IPS DF 4.7 (cell line): ENCODE measurements at regions not wholly inside any gene's neighbourhood (a gene's known extent, or its start where the extent isn't known, plus 50 kb on each side); places are given as distances from the start of the nearest gene placed in this dataset.
A peak's percentile ranks its signal among the peaks of the same experiment; 100 is the strongest.

Experiments used
- DNase-seq: peaks from one replicate; pipeline ENCODE4 v3.0.0-alpha.2; 2013; ENCODE audit warnings: low spot score; ENCODE audit errors: extremely low read depth

DNA sequence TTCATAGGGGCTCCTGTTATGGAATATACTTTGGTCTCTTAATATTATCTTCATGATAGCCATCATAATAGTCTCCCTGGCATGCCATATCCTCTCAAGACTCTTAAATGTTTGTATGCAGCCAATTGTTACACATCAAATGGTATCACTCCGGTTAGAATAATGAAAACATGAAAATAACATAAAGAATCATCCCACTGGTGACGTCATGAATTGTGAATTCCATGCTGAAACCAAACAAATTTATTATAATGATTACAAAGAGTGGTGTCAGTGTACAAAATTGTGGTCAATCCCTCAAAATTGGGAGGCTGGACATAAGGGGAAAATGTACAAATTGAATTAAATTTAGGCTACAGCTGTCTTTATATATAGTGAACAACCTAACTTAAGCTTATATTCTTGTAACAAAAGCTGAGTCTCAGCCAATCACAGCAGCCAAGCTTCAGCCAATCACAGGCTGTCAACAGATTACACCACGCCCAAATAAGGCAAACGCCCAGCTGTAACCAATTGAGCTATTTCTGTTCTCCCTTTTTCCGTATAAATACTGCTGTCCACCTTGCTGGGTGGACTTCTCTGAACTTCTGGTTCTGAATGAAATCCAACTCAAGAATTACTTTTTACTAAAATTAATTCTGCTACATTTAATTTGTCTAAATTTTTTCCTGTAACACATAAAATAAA, 156.1 kb downstream of the CHD9NB start:
- DNase-seq, result no peak

DNA sequence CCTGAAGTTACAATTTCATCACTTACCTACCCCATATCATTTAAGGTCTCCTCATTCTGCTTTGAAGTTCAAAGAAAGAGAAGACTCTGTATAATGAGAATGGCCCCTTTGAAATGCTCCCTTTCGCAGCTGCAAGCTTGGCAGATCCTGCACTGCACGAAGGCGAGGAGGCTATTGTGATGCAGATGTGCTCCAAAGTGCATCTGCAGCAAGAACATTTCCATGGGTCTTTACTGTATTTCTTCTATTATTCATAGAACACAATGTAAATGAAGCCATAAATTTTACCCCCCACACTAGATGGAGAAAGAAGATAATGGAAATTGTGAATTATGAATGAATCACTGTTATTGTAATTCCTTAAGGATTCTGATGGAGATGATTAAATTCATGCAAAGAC, 178.7 kb downstream of the CHD9NB start:
- peak; percentile 19 for DNase-seq

DNA sequence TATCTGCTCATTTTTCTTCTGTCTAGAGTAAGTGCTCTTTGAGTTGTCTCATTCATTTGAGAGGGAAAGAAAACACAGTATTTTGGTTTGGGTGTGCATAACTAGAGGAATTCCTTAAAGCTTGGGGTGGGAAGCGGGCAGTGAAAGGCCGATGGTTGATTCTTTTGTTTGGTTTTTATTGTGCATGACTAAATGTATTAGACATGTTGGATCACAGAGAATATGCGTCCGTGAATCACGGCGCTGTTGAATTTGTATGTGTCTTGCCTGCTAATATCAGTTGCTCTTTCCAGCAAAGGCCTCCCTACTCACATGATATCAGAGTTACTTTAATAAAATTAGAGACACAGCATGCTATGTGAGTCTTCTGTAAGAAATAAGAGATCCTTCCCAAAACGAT, 180.0 kb downstream of the CHD9NB start:
- no peak for DNase-seq

DNA sequence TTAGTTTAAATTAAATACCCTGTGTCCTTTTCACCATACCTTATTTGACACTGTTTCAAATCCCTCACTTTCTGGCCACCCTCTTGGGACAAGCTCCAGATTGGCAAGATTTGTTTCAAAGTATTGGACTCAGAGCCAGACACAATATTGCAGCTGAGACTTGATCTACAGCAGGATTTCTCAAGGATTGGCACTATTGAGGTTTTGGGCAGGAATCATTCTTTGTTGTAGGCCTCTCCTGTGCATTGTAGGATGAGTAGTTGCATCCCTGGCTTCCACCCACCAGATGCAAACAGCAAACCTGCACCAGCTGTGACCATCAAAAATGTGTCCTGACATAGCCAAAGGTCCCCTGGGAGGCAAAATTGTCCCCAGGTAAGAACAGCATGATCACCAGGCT, 181.2 kb downstream of the CHD9NB start:
- DNase-seq, result no peak

DNA sequence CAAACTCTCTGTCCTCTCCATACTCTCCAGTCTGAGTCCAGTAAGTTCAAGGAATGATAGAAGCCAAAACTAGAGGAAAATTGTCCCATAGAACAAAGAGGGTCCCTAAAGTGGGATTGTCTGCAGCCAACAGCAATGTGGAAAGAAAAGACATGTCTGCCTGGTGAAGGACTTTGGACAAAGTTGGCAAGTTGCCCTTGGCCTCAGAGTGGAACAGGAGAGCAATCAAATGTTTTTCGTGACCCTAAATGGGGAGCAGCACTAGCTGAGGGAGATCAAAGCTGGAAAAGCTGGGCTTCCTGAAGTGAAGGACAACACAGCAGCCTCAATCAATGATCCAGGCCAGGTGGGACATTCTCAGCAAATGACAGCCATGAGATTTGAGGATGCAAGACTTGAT, 183.5 kb downstream of the CHD9NB start:
- DNase-seq, result no peak

DNA sequence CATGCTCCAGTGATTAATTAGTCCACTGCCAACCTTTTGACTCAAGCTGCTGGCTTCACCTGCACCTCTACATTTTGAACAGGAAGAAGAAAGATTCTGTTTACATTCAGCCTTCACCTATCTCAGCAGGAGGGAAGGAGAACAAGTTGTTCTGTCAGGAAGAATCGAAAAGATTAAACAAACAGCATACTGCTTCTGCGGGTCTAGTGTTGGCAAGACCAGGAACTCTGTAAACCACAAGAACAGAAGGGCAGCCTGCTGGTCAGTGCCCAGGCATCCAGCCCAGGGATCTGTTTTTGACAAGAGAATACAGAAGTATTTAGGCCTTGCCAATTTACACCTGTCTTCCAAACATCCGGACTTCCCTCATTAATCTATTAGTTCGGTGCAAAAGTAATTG, 189.7 kb downstream of the CHD9NB start:
- no peak for DNase-seq

DNA sequence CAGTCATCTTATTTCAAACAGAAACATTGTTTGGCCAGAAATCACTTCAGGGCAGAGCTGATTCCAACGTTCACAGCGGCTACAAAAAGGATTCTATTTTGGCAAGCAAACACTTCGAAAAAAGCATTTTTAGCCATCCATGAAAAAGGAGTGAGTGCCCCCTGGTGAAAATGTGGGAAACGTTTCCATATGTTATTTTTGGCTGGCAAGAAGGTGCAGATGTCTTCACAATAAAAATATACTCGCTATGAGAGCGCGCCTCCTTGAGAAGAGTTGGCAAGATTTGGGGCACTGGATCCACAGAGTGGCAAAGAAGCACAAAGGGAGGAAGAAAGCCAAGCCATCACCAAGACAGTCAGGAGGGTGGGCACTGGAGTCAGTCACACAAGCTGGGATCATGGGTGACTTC, 191.1 kb downstream of the CHD9NB start:
- DNase-seq, result peak; percentile 28

DNA sequence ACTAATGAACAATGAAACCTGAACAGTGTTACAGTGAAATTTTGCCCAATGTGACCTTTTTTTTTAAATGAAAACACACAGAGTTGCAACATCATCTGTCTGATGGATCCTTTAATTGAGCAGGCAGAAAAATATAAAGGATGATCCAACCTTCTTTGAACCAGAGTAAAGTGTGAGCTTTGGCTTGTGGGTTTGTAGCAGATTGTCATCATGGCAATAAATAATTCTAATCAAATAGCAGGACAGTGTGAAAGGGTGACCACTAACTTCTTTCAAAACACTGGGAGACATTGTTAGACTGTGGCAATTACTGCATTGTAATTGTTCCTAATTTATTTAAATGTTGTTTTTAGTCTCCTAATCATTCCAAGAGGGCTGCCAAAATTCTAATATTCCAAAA, 197.2 kb downstream of the CHD9NB start:
- no peak for DNase-seq

DNA sequence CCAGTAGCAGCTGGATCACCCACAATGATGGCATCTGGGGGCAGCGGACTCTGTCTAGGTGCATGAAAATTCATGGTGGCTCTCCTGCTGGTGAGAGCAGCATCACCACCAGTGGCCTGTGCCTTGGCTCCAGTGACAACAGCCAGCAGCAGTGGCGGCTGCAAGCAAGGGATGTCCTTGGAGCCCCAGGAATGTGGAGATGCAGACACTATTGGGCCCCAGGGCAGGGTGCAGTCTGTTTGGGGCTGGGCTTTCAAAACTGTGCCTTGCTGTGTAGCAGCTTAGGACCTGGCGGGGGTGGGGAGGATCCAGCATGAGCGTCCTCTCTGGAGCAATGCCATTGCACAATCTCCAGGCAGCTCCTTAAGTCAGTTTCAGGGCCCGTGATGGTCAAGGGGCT, 199.7 kb downstream of the CHD9NB start:
- no peak for DNase-seq

DNA sequence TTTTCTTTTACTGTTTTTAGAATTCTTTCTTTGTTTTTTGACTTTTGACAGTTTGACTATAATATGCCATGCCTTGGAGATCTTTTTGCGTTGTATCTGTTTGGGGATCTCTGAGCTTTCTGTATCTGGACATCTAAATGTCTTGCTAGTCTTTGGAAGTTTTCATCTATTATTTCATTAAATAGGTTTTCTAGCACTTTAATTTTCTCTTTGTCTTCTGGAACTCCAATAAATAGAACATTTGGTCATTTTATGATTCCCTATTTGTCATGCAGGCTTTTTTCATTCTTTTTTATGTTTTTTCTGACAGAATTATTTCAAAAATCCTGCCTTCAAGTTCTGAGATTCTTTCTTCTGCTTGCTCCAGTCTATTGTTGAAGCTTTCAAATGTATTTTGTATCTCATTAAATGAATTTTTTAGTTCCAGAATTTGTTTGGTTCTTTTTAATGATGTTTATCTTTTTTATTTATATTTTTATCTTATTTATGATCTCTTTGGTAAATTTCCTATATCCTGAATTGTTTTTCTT, 201.4 kb downstream of the CHD9NB start:
- DNase-seq, result no peak

DNA sequence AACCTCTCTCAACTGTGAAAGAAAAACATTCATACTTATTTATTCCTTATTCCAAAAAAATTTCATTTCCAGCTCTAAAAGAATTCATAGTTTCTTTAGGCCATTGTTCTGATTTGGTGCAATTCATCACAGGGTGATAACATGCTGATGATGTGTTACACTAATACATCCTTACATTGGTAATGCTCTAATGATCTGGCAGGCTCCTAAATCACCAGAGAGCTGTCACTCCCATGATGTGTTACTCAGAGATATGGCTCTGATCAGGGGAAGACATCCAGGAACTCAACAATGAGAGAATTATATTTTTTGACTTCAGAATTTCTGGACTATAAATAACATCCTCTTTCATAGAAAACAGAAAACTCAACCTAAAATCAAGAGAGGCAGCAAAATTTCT, 209.3 kb downstream of the CHD9NB start:
- DNase-seq, result no peak

DNA sequence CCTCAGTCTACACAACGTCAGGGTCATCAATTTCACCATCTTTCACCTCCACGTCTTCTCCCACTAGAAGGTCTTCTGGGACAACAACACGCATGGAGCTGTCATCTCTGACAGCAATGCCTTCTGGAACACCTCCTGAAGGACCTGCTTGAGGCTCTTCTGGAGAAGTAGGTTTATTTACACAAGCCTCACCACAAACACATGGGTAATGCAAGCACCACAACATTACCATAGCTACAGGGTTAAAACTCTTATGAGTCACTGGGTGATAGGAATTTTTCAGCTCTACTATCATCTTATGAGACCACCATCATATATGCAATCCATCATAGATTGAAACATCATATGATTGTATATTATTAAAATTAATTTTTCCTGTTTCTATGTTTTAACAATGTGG, 215.4 kb downstream of the CHD9NB start:
- no peak for DNase-seq

DNA sequence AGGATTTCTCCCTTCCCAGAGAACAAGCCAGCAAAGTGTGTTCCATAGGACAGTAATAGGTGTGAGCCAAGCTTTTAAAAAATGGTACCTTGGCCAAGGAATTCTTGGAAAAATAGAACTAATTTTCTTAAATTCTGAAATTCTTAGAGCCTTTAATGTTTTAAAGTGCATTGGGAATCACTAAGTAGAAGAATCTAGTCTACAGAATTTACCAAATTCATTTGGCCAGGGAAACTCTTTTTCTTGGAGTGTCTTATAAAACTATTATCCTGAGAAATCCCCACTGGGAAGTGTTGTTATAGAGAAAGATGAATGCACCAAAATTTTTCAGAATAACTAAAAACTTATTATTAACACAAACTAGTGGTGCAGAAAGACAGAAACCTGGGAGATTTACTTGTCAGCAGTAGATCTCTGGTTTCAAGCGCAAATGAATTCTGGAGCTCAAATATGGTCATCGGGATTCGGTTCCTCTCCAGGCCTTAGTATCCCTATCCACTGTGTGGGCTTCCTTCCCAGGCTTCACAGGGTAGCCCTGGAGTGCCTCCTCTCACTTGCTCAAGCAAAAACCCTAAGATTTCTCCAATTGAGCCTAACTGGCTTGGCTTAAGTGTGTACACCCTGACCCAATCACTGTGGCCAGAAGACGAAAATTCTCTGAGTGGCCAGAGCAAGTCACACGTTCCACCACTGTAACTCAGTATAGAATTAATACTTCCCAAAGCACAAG, 217.8 kb downstream of the CHD9NB start:
- DNase-seq, result no peak

DNA sequence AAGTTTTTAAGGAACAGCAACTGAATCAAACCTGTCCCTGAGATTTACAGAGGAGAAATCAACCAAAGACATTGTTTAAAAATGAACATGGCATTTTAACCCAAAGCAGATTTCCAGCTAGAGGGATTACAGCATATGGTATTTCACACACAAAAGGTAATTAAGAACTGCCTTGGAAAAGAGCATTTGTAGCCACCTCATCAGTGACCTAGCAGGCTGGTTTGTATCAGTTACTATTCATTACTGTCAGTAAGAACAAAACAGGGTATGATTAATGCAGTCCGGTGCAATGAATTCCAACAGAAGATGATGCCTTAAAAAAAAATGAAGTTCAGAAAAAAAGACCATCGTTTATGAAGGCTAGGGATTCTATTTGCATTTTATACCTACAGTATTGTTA, 219.9 kb downstream of the CHD9NB start:
- no peak for DNase-seq

DNA sequence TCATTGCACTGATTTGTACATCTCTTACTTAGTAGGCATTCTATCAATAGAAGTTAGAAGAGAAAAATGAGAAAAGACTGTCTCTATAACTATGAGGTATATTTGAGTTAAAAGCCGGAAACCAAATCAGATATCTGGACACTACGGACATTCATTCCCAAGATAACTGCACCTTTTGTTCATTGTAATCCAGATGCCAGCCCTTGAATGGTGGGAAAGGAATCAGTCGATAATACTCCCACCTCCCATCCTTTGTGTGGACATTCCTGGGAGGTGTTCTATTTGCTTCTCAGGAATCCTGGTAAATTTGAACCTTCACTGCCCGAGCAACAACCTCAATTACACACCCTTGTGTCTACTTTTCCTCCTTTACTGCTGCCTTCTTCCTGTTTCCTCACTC, 225.2 kb downstream of the CHD9NB start:
- DNase-seq, result no peak

DNA sequence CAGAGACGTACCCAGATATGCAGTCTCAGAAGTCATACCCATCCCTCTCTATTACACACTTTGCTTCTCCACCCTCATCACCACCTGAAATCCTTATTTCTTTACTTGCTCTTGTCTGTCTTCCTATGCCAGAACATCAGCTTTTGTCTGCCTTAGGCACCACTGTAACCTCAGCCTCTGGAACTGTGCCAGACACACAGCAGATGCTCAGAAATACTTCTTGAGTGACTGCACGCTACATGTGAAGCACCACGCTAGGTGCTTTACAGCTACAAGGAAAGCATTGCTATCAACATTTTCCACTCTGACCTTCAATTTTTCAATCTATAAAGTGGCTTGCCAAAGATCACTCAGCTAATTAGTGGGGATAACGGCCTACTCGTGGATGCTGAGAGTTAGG, 226.8 kb downstream of the CHD9NB start:
- no peak for DNase-seq

DNA sequence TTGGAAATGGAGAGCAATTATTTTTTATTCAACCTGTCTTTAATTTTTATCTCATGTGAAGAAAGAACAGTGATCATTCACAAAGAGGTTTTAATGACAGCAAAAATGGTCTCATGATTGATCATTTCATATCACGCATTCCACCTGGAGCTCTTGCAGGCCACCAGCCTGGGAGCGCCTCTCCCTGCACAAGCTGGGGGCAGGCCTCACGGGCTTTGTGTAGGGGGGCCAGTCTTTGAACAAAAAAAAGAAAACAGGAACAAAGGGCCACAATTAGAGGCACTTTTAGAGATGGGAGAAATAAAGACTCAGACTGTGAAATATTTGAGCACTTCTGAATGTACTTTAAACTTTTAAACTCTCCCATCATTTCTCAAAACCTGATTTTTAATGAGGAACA, 232.9 kb downstream of the CHD9NB start:
- no peak for DNase-seq

DNA sequence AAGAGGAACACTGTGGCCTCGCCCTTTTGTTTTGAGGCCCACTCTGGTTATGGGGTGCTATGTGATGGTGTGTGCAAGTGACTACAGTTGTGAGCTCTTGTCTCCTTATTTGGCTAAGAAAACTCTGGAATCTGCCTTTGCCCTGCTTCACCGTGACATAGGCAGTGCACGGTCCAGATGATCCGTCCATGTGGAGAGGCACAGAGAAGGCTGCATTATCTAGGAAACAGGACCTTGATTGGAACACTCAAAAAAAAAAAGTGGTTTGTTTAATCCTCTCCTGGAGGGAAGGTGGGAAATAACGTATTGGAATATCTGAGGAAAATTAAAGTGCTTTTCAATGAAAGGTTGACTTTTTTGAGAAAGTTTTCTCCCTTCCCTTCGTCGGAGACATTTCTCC, 233.3 kb downstream of the CHD9NB start:
- no peak for DNase-seq

DNA sequence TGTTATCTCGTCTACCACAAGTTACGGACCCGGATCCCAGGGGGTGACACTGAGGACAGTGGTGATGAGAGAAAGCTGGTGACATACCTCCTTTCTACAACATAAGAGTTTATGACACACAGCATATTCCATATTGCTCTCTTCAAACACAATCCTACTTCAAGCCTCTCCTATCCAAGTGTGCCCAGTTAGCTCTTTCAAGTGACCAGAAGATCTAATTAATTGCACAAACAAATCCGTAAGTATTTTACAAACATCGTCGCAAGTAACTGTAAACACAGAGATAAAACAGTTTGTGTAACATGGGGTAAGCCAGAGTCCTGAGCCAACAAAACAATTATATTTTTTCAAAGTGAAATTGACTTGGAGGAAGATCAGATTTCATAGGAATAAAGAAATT, 235.0 kb downstream of the CHD9NB start:
- no peak for DNase-seq

DNA sequence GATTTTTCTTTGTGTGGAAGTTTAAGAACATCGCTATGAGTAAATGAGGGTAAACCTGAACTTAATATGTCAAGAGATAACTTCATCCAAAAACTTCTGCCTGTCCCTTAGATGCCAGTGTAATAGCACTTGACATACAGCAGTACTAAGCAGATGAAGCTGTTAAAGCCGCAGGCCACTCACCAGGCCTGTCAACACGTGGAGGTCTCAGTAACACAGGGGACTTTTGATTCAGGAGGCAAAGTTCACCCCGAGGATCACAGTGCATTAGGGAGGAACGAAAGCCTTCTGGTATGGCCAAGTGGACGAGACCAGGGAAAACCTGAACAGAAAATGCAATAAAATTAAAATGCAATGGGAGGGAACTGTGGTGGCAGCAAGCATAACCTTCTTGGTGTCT, 235.7 kb downstream of the CHD9NB start:
- DNase-seq, result no peak

DNA sequence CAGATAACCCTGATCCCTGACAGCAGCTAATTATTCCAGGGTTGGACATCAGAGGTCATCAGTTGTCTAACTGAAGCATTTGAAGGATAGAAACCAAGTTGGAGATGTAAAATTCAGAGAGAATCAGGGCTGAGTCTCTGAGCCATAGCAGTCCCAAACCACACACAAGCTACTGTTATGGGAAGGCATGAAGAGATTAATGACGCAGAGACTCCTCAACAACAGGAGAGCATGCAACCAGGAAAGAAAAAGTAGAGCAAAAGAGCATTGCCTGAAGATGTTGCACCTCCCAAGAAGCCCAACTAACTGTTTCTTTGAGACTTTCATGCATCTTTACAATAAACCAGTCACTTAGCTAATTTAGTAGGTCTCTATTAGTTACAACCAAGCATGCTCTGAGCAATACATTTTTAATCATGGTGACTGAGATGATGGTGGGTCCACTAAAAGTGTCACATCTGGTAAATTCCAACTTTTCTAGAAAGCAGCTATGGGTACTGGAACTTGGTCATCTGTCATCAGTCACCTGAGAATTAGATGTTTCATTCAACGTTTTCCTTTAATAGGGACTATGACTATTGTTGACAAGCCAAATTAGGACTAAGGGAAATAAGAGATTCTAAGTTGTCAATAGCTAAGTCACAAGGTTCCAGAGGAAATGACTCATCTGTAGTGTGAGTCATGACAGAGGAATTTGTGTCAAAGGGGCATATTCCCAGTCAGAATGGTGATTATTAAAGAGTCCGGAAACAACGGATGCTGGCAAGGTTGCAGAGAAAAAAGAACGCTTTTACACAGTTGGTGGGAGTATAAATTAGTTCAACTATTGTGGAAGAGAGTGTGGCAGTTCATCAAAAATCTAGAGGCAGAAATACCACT, 239.8 kb downstream of the CHD9NB start:
- DNase-seq, result no peak

DNA sequence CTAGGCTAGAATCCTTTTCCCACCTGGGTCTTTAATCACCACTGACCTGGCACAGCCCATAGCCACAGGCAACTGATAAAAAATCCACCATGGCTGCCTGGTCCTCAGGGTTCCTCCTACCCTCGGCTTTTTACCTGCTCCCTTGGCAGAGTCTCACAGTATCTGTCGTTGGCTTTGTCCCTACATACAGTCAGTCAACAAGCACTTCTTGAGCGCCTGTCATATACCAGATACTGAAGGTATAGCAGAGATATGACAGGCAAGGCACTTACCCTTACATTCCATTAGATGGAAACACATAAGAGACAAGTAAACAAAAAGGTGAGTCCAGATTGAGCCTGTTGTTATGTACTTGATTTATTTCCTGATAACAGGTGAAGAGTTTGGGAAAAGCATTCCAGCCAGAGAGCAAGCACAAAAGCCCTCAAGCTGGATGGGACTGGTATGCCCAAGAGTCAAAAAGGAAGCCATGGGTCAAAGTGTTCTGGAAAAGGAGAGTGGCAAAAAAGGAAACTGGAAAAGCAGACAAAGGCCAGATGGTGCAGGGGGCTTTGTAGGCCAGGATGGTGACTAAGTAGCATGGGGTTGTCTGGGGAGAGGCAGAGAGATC, 247.0 kb downstream of the CHD9NB start:
- DNase-seq, result no peak
